Lower leg skin (tissue), 4 donors: ENCODE measurements at regions not wholly inside any gene's neighbourhood (a gene's known extent, or its start where the extent isn't known, plus 50 kb on each side); places are given as distances from the start of the nearest gene placed in this dataset.

Experiments used
- DNase-seq, 2 donors: peaks; one replicate each; pipeline ENCODE4 v3.0.0-alpha.2; 2019; ENCODE audit warnings: low spot score in 2 of 2
- H3K4me3 ChIP-seq: fragments of 200-600 bp; sonication (generic); 2 replicates; pipeline ENCODE4 v1.5.1; 2017; ENCODE audit warnings: mild to moderate bottlenecking, low read depth; ENCODE audit not compliant: poor library complexity, severe bottlenecking
- CTCF ChIP-seq, 3 donors: fragments of 450-650 bp; IDR thresholded peaks; one replicate each; pipeline ENCODE4 v1.5.1; 2016; ENCODE audit warnings: antibody characterized with exemption in 3 of 3, mild to moderate bottlenecking in 3 of 3, moderate library complexity in 2 of 3
- POLR2A ChIP-seq, 2 donors: fragments of 450-650 bp; IDR thresholded peaks; one replicate each; pipeline ENCODE4 v1.6.1; 2016 to 2017; ENCODE audit warnings: antibody characterized with exemption in 2 of 2, mild to moderate bottlenecking in 1 of 2, moderate library complexity in 1 of 2
- WGBS, 2 donors: methylation state at CpG; one replicate each; pipeline ENCODE4 v1.1.5; 2018; 5-methylcytosine and 5-hydroxymethylcytosine counted together
- intact Hi-C: fragments of 100-400 bp; cut with DNase I; formaldehyde crosslinking; loops from one replicate; pipeline ENCODE4 v1.15.0; 2023; ENCODE audit warnings: low total_unique reads

GRCh38 chr1:214120951-214121350 is 133.2 kb downstream of the PROX1 start:
- no peak overlapping the region for H3K4me3 ChIP-seq
- TF ChIP-seq POLR2A (IDR thresholded peaks at IDR 0.05) = no peak
- no peak for TF ChIP-seq CTCF (IDR thresholded peaks at IDR 0.05)
- intact Hi-C loops = no loop called here
- DNase-seq = no peak
- 57 to 66% methylated on average over 6 of the region's 6 CpGs for whole genome bisulfite sequencing, 2 donors

- 90 to 94% methylated on average over 6 of the region's 6 CpGs for WGBS, 2 donors
- no peak overlapping the region for H3K4me3 ChIP-seq
- intact Hi-C loops = no loop called here
- DNase-seq = no peak
- TF ChIP-seq CTCF (IDR thresholded peaks at IDR 0.05) (no peak), POLR2A (IDR thresholded peaks at IDR 0.05) (no peak)
These were observed 134.3 kb downstream of the PROX1 start for GRCh38 chr1:214122110-214122509.

- WGBS, 2 donors = 4 to 6% methylated on average over 7 of the region's 7 CpGs
- H3K4me3 ChIP-seq = no peak overlapping the region
- peak in 1 of 2 donors; percentile 21 for DNase-seq
- TF ChIP-seq CTCF (IDR thresholded peaks at IDR 0.05) (no peak), POLR2A (IDR thresholded peaks at IDR 0.05) (no peak)
- intact Hi-C loops = no loop called here
These were observed 135.4 kb downstream of the PROX1 start for GRCh38 chr1:214123061-214123784.

GRCh38 chr1:214124281-214124805 is 136.6 kb downstream of the PROX1 start:
- no peak for DNase-seq
- WGBS, 2 donors = 44 to 59% methylated on average over 7 of the region's 7 CpGs
- TF ChIP-seq CTCF (IDR thresholded peaks at IDR 0.05) = no peak
- TF ChIP-seq POLR2A (IDR thresholded peaks at IDR 0.05) = no peak
- intact Hi-C loops = no loop called here
- H3K4me3 ChIP-seq = no peak overlapping the region

GRCh38 chr1:214124915-214125314 is 137.1 kb downstream of the PROX1 start:
- no peak for DNase-seq
- intact Hi-C loops = no loop called here
- TF ChIP-seq CTCF (IDR thresholded peaks at IDR 0.05) (no peak), POLR2A (IDR thresholded peaks at IDR 0.05) (no peak)
- H3K4me3 ChIP-seq = no peak overlapping the region
- 58 to 59% methylated on average over 4 of the region's 4 CpGs for WGBS, 2 donors

- TF ChIP-seq POLR2A (IDR thresholded peaks at IDR 0.05) (no peak), CTCF (IDR thresholded peaks at IDR 0.05) (no peak)
- no peak for DNase-seq
- intact Hi-C loops = no loop called here
- H3K4me3 ChIP-seq = no peak overlapping the region
- WGBS, 2 donors = 71 to 73% methylated on average over 1 of the region's 1 CpG
These were observed 138.0 kb downstream of the PROX1 start for GRCh38 chr1:214125819-214126218.
